ENCODE measurements at regions not wholly inside any gene's neighbourhood (a gene's known extent, or its start where the extent isn't known, plus 50 kb on each side); places are given as distances from the start of the nearest gene placed in this dataset.

DNA sequence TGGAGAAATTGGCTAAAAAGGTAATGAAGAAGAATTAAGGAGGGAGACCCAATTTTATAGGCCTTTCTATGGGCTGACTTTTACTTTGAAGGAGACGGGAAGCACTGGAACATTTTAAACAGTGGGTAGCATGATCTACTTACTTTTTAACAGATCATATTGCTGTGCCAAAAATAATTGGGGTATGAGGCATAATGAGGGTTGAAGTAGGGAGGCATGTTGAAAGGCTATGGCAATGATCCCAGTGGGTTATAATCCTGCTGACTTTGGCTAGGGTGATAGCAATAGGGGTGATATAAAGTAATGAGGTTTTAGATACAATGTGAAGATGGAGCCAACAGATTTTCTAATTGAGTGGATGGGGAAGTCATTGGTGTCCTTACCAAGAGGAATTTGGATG, 73.2 kb downstream of the GPR37 start:
- no peak for DNase-seq

- no peak for DNase-seq
Observed at GRCh38 chr7:124690840-124691239, 74.8 kb downstream of the GPR37 start.

DNA sequence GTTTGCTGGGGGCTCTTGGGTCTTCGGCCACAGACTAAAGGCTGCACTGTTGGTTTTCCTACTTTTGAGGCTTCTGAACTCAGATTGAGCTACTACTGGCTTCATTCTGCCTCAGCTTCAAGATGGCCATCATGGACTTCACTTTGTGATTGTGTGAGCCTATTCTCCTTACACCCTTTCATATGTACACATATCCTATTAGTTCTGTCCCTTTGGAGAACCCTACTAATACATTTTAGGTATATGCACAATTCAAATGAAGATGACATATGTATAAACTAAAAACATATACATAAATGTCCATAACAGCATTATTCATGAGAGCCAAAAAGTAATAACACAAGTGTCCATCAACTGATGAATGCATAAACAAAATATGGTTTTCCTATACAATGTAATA, 75.7 kb downstream of the GPR37 start:
- no peak for DNase-seq

- DNase-seq: no peak
Observed at GRCh38 chr7:124689523-124689922, 76.1 kb downstream of the GPR37 start.

- DNase-seq: no peak
Observed at GRCh38 chr7:124688991-124689390, 76.6 kb downstream of the GPR37 start.

- no peak for DNase-seq
Observed at GRCh38 chr7:124686543-124687171, 78.9 kb downstream of the GPR37 start.

DNA sequence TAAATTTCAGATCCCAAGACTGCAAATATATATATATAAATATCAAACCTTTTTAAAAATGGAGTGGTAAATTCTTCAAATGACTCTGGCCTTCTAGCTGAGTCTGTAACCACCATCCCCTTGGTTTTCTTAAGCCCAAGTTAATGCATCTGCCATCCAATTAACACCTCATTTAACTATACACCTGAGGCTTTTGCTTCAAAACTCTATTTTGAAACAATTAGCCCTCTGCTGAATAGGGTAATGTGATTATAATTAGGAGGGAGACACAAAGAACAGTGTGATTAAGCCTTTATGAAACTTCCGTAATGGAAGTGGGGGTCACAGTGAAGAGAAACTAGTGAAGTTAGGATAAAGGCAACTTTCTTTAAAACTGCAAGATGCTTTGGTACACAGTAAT, 83.6 kb downstream of the GPR37 start:
- no peak for DNase-seq

DNA sequence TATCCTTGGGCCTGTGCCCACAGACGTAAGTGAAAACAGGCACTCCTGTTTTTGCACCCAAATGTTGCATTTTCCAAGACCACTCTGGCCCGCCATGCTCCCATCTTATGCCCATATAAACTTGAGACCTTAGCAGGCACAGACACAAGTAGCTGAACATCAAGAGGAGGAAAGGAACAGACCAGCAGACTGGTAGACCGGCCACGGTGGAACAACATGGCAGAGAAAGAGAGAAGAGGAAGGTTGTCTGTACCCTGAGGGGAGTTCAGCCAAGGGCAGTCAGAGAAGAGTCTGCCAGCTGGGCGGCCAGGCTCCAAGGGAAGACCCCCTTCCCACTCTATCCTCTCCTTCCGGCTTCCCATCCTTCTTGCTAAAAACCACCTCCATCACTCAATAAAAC, 85.3 kb downstream of the GPR37 start:
- no peak for DNase-seq

- DNase-seq: no peak
Observed at GRCh38 chr7:124679586-124680225, 85.9 kb downstream of the GPR37 start.

DNA sequence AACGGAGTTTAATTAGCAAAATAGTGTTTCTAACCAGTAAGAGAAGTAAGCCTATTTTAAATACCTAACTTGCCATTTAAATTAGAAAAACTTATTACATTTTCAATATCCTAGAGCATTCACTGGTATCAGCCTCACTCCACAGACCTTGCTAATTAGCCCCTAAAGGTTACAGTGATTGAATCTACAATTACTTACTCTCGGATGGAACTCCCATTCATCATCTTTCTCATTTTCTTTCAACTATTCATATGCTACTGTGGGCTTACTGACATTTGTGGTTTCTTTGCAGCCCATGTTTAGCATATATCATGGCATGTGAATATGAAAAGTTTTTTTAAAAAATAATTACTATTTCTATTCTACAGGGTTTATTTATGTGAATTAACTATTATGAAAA, 86.4 kb downstream of the GPR37 start:
- DNase-seq: no peak

- DNase-seq: no peak
Observed at GRCh38 chr7:124674451-124674850, 91.1 kb downstream of the GPR37 start.

DNA sequence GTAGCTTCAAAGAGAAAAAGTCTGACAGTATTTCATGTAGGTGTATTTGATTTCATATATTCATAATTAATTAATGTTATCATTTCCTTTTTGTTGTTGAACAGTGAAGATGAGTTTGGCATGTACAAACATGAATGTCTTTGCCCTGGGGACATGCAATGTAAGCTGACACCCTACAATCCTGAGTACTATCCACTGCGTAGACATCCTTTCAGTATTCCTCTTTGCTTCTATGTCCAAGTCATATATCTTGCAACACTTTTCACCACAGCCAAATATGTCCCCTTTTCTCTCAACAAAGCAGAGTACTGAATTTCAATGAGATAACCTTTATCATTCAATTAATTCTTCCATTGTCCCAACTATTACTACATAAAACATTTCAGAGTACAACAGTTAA, 93.6 kb downstream of the GPR37 start:
- DNase-seq: no peak

- DNase-seq: no peak
Observed at GRCh38 chr7:124667312-124668153, 98.1 kb downstream of the GPR37 start.

DNA sequence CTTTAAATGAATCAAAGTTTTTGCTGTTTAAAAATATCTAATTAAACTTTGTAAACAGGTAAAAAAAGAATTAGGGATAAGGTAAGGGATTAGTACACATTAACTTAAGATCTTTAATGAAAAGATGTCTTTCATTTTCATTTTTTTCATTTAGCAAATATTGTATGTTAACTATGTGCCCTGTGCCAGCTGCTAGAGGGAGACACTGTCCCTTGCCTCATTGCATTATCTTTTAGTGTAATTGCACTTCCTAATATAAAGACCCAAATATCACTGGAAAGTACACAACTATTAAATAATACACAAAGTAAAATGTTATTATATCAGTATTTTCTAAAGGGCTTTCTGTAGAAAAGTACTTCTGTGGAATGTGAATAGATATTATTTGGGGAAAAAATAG, 102.7 kb downstream of the GPR37 start:
- no peak for DNase-seq

DNA sequence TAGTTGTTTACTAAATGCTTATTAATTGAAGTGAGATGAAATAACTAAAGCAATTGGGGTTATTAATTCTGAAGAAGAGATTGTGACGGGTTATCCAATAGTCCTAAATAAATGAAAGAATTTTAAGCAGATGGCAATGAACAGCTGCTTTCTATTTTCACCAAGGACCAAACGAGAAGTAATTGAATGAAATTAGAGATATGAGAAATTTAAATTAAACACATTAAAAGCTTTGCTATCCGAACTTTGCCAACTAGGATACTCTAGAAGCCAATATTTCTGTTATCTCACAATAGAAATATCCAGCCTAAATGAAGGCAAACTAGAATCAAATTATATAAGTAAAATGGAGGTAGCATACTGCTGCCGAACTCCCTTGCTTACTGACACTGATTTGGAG, 103.2 kb downstream of the GPR37 start:
- DNase-seq: no peak

GRCh38 chr7:124655990-124656389, 109.6 kb downstream of the GPR37 start:
- DNase-seq: peak; percentile 88

GRCh38 chr7:124652237-124652636, 113.4 kb downstream of the GPR37 start:
- no peak for DNase-seq

DNA sequence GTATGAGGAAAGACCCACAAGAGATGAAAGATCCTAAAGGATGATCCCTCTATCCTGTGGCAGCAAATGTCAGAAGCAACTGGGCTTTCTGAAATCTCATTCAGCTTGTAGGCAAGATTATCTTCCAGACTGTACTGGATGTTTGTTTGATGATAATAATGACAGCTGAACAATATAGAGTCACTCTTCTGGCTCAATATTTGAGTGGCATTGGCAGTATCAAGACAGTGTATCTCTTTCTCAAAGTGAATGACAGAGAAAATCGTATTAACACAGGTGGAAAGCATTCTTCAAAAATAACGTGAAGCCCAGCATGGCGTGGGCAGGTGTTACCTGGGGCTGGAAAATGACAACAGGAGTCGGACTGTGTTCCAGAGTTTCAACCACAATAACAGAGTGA, 114.5 kb downstream of the GPR37 start:
- DNase-seq: no peak

- DNase-seq: no peak
Observed at GRCh38 chr7:124649397-124650014, 116.1 kb downstream of the GPR37 start.

DNA sequence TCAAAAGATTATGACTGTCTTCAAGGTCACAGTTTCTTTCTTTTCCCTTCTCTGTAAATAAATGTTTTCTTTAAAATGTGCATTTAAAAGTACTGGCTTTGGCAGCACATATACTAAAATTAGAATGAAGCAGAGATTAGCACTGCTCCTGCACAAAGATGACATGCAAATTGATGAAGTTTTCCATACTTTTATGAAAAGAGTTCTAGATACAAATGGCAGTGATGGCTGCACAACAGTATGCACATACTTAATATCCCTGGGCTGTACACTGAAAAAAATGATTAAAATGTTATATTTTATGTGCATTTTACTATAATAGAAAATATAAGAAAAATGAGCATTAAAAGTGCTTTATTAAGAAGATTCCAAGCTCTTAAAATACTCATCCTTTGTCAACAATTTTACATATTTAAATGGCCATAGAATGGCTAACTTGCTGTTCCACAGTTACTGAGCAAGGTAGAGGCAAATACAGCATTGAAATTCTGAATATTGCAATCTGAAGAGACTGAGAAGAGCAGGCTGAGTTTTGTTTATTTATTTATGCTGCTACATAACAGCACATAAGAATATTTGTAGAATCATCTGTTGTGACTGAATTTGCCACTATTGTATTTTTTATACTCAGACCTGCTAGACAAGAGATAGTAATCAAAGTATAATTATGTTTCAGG, 117.8 kb downstream of the GPR37 start:
- no peak for DNase-seq

GRCh38 chr7:124645704-124646103, 119.9 kb downstream of the GPR37 start:
- DNase-seq: no peak

DNA sequence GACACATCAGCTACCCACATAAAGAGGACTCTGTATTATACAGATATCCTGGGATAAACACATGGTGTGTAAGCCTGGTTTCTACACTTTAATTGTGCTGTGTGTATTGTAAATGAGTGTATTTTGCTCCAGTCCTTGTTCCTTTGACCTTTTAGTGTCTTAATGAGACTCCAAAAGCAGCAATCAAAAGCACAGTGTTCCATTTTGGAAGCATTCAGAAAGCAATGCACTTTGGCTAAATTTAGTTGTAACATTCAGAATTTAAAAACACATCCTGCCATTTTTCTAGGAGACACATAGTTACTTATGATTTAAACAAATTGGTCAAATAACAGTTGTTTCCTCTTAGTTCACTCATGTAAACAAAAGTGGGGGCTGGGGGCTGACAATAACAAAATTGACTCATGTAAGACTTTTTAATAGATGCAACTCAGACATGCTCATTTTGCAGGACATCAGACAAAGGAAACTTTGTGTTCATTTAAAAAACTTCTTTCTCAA, 122.2 kb downstream of the GPR37 start:
- DNase-seq: no peak

- no peak for DNase-seq
Observed at GRCh38 chr7:124635416-124635815, 130.2 kb downstream of the GPR37 start.

All from SHP77 treated with DMSO at 0.1 percent for 48 hours (cell line).